GM12878 (cell line): ENCODE measurements at regions not wholly inside any gene's neighbourhood (a gene's known extent, or its start where the extent isn't known, plus 50 kb on each side); places are given as distances from the start of the nearest gene placed in this dataset.

Source experiments
- ATAC-seq: fragments of 200-7000 bp; cut with Tn5 transposase; 3 replicates; pipeline ENCODE4 v1.9.1; 2020; ENCODE audit warnings: mild to moderate bottlenecking, moderate library complexity
- BruUV-seq: library from RNA; stranded (reverse); fragments of 400-500 nt; replicated peaks from 2 replicates; lab custom pipeline; 2021; lab: Mats Ljungman, UMichigan
- CTCF ChIA-PET: fragments of 300-600 bp; sonication (Branson Sonifier 250); formaldehyde crosslinking; extraction: SDS; loops from one replicate; lab custom pipeline; 2021; ENCODE audit warnings: inconsistent platforms; lab: Yijun Ruan, JAX
- POLR2A ChIA-PET: fragments of 350-600 bp; formaldehyde crosslinking; extraction: SDS; loops from one replicate; lab custom pipeline; 2021; ENCODE audit warnings: inconsistent platforms; lab: Charles Lee
- RAD21 ChIA-PET: fragments of 300-600 bp; sonication (Branson Sonifier 250); formaldehyde crosslinking; loops from one replicate; lab custom pipeline; 2023; ENCODE audit warnings: antibody characterized with exemption; ENCODE audit not compliant: unreplicated experiment; lab: Charles Lee
- SMC1A ChIA-PET: fragments of 300-600 bp; sonication (Branson Sonifier 250); formaldehyde crosslinking; loops from one replicate; lab custom pipeline; 2023; ENCODE audit not compliant: unreplicated experiment, uncharacterized antibody; lab: Charles Lee
- DNase-seq: peaks from one replicate; pipeline ENCODE4 v3.0.0-alpha.2; 2011; ENCODE audit warnings: low read depth, low spot score
- FAIRE-seq: peaks from 3 replicates; lab custom pipeline; 2011; peaks lifted over from hg19 to GRCh38; lab: Jason Lieb, UNC
- H2AFZ ChIP-seq: 2 replicates; pipeline ENCODE4 v1.6.0; 2011; ENCODE audit warnings: low read depth, low read length, control low read depth; ENCODE audit not compliant: control insufficient read depth
- H3K27ac ChIP-seq: 2 replicates; pipeline ENCODE4 v1.5.1; 2011; ENCODE audit warnings: control low read depth; ENCODE audit not compliant: control insufficient read depth, insufficient read depth
- H3K27me3 ChIP-seq, 2 experiments: replicated peaks in 1 of 2; 2 replicates each; pipeline versions ENCODE4 v1.6.0 to v1.6.1; 2011; ENCODE audit warnings: low read length in 1 of 2; ENCODE audit not compliant: control insufficient read depth in 2 of 2, insufficient read depth in 2 of 2
- H3K36me3 ChIP-seq, 2 experiments: 2 replicates each; pipeline ENCODE4 v1.5.1; 2011; ENCODE audit warnings: low read length in 1 of 2; ENCODE audit not compliant: control insufficient read depth in 2 of 2, insufficient read depth in 2 of 2
- H3K4me1 ChIP-seq: 2 replicates; pipeline ENCODE4 v1.6.1; 2011; ENCODE audit warnings: mild to moderate bottlenecking, low read length, moderate library complexity, mixed read lengths; ENCODE audit not compliant: control insufficient read depth, insufficient read depth
- H3K4me2 ChIP-seq: 2 replicates; pipeline ENCODE4 v1.6.0; 2011; ENCODE audit warnings: control low read depth; ENCODE audit not compliant: control insufficient read depth, insufficient read depth
- H3K4me3 ChIP-seq: fragments of 200-600 bp; sonication (generic); 2 replicates; pipeline ENCODE4 v1.5.1; 2016
- H3K79me2 ChIP-seq: 2 replicates; pipeline ENCODE4 v1.6.0; 2011; ENCODE audit warnings: low read length; ENCODE audit not compliant: control insufficient read depth, insufficient read depth
- H3K9ac ChIP-seq: 2 replicates; pipeline ENCODE4 v1.8.0; 2011; ENCODE audit warnings: low read length, control low read depth, mixed read lengths; ENCODE audit not compliant: control insufficient read depth, insufficient read depth
- H3K9me3 ChIP-seq: replicated peaks from 3 replicates; pipeline ENCODE4 v1.5.1; 2011; ENCODE audit warnings: mild to moderate bottlenecking, low read length; ENCODE audit not compliant: control insufficient read depth, insufficient read depth
- H4K20me1 ChIP-seq: 2 replicates; pipeline ENCODE4 v1.6.0; 2011; ENCODE audit not compliant: control insufficient read depth, insufficient read depth
- CHD1 ChIP-seq: IDR thresholded peaks from 2 replicates; pipeline ENCODE4 v1.6.1; 2012; ENCODE audit warnings: low read depth, low read length, improper control_type of control experiment
- EED ChIP-seq: sonication (generic); IDR thresholded peaks from 2 replicates; pipeline ENCODE4 v1.6.1; 2016; ENCODE audit warnings: antibody characterized with exemption, low read depth
- IKZF1 ChIP-seq: fragments of 450-650 bp; conservative IDR thresholded peaks from 2 replicates; pipeline ENCODE4 v1.6.1; 2017; ENCODE audit warnings: antibody characterized with exemption, mild to moderate bottlenecking
- JUNB ChIP-seq: IDR thresholded peaks from 2 replicates; pipeline ENCODE4 v1.6.1; 2016; ENCODE audit warnings: antibody characterized with exemption, mild to moderate bottlenecking
- MYB ChIP-seq: fragments of 150-350 bp; IDR thresholded peaks from 2 replicates; pipeline ENCODE4 v1.6.1; 2014; ENCODE audit warnings: mild to moderate bottlenecking, low read depth, low read length, borderline replicate concordance
- NFIC ChIP-seq: IDR thresholded peaks from 2 replicates; pipeline ENCODE4 v1.6.1; 2012; ENCODE audit warnings: low read depth, mild to moderate bottlenecking, inconsistent platforms, low read length, moderate library complexity
- RAD51 ChIP-seq: fragments of 450-650 bp; IDR thresholded peaks from 2 replicates; pipeline ENCODE4 v1.6.1; 2016; ENCODE audit warnings: moderate library complexity, mild to moderate bottlenecking, inconsistent platforms
- SRF ChIP-seq, 2 experiments: IDR thresholded peaks; 2 replicates each; pipeline ENCODE4 v1.6.1; 2011; ENCODE audit warnings: low read depth in 2 of 2, low read length in 2 of 2, mild to moderate bottlenecking in 1 of 2, moderate library complexity in 1 of 2
- ZZZ3 ChIP-seq: IDR thresholded peaks from 2 replicates; pipeline ENCODE4 v1.6.1; 2011; ENCODE audit warnings: low read depth; ENCODE audit not compliant: control insufficient read depth, insufficient read length
- WGBS: methylation state at CpG from one replicate; pipeline ENCODE4 v1.1.6; 2016; ENCODE audit warnings: low lambda C conversion rate; ENCODE audit not compliant: insufficient replicate concordance, insufficient coverage; ENCODE audit errors: missing lambda C conversion rate; 5-methylcytosine and 5-hydroxymethylcytosine counted together
- in situ Hi-C: fragments of 300-500 bp; cut with MboI; formaldehyde crosslinking; loops from 9 replicates; pipeline ENCODE4 v1.14.3; 2018; ENCODE audit warnings: mixed read lengths
- intact Hi-C: fragments of 100-400 bp; cut with micrococcal nuclease; formaldehyde crosslinking; loops from one replicate; pipeline ENCODE4 v1.14.2; 2022; ENCODE audit not compliant: unreplicated experiment
- TF ChIP-seq, protein P1 (sequence below): IDR thresholded peaks from 2 replicates; pipeline ENCODE4 v1.6.1; 2012; ENCODE audit warnings: low read depth, low read length, improper control_type of control experiment

- no peak overlapping the region for H3K4me2 ChIP-seq
- DNase-seq (no peak), ATAC-seq (no peak), FAIRE-seq (no peak)
- TF ChIP-seq EED (no peak), JUNB (no peak), SRF (IDR thresholded peaks at IDR 0.05; ENCODE audit: low read depth in 2 of 2, low read length in 2 of 2) (no peak), IKZF1 (no peak), MYB (no peak), CHD1 (no peak), NFIC (no peak), RAD51 (no peak), ZZZ3 (no peak)
- TF ChIP-seq, protein P1, sequence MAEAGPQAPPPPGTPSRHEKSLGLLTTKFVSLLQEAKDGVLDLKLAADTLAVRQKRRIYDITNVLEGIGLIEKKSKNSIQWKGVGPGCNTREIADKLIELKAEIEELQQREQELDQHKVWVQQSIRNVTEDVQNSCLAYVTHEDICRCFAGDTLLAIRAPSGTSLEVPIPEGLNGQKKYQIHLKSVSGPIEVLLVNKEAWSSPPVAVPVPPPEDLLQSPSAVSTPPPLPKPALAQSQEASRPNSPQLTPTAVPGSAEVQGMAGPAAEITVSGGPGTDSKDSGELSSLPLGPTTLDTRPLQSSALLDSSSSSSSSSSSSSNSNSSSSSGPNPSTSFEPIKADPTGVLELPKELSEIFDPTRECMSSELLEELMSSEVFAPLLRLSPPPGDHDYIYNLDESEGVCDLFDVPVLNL: no peak
- no peaks in the 10 kb centered on the region for H3K4me1 ChIP-seq
- 43% methylated on average over 1 of the region's 1 CpG for WGBS
- H3K27me3 ChIP-seq: no peaks in the 10 kb centered on the region; a peak in 1 of 4 replicates
- POLR2A ChIA-PET: no interaction called here
- no TSS peak for BruUV-seq
- no peaks in the 10 kb centered on the region for H3K36me3 ChIP-seq
- H2AFZ ChIP-seq: no peak overlapping the region
- H3K79me2 ChIP-seq: no peaks in the 10 kb centered on the region
- RAD21 ChIA-PET: no interaction called here
- no peak overlapping the region for H3K9ac ChIP-seq
- intact Hi-C loops: no loop called here
- no peak overlapping the region for H3K4me3 ChIP-seq
- H3K9me3 ChIP-seq: no peaks in the 10 kb centered on the region
- in situ Hi-C loops: no loop called here
- H4K20me1 ChIP-seq: no peaks in the 10 kb centered on the region
- CTCF ChIA-PET: interaction anchor here (0.6 to 2.6 kb wide), 6 partner anchors 11 to 988 kb away, joined by 3 to 11 read pairs (median 3); no protein-coding TSS in a partner anchor
- SMC1A ChIA-PET: interaction anchor here (1.1 to 1.3 kb wide), 3 partner anchors 7 to 14 kb away, joined by 3 to 4 read pairs (median 3); no protein-coding TSS in a partner anchor
- H3K27ac ChIP-seq: no peak overlapping the region
Observed at GRCh38 chr9:14415947-14416346, 102.0 kb upstream of the NFIB start.
